ENCODE measurements at regions not wholly inside any gene's neighbourhood (a gene's known extent, or its start where the extent isn't known, plus 50 kb on each side); places are given as distances from the start of the nearest gene placed in this dataset.

DNA sequence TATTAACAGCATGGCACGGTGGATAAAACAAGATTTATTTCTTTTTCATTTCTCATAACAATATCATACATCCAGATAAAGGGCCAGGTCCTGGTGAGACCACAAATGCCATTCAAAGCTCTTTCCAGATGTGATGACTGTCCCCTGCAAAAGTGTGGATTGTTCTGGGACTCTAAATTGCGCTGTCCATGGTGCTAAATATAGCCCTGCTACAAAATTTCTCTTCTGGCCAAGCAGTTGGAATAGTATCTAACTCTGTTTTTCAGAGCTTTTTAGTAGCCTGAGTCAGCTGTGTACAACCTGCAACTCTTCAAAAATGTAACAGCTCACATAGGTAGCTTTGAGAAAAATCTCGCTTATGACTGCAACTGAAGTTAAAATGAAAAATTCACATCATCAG is 115.8 kb downstream of the MANEA start (continued):
- no peak for TF ChIP-seq ZNF383 (CRISPR knock-in tag; IDR thresholded peaks at IDR 0.05; ENCODE audit: borderline replicate concordance)
- TF ChIP-seq, protein P1, sequence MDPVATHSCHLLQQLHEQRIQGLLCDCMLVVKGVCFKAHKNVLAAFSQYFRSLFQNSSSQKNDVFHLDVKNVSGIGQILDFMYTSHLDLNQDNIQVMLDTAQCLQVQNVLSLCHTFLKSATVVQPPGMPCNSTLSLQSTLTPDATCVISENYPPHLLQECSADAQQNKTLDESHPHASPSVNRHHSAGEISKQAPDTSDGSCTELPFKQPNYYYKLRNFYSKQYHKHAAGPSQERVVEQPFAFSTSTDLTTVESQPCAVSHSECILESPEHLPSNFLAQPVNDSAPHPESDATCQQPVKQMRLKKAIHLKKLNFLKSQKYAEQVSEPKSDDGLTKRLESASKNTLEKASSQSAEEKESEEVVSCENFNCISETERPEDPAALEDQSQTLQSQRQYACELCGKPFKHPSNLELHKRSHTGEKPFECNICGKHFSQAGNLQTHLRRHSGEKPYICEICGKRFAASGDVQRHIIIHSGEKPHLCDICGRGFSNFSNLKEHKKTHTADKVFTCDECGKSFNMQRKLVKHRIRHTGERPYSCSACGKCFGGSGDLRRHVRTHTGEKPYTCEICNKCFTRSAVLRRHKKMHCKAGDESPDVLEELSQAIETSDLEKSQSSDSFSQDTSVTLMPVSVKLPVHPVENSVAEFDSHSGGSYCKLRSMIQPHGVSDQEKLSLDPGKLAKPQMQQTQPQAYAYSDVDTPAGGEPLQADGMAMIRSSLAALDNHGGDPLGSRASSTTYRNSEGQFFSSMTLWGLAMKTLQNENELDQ (CRISPR knock-in tag; IDR thresholded peaks at IDR 0.05; ENCODE audit: borderline replicate concordance), result 0 out of 2 replicates have a peak, but pooled peaks have one; percentile 38
- TF ChIP-seq KLF15 (CRISPR knock-in tag; IDR thresholded peaks at IDR 0.05; ENCODE audit: borderline replicate concordance), result no peak
- TF ChIP-seq KDM3A (CRISPR knock-in tag; IDR thresholded peaks at IDR 0.05; ENCODE audit: low read depth), result no peak
- TF ChIP-seq ARHGAP35 (CRISPR knock-in tag; IDR thresholded peaks at IDR 0.05; ENCODE audit: borderline replicate concordance), result no peak
- TF ChIP-seq, protein P2, sequence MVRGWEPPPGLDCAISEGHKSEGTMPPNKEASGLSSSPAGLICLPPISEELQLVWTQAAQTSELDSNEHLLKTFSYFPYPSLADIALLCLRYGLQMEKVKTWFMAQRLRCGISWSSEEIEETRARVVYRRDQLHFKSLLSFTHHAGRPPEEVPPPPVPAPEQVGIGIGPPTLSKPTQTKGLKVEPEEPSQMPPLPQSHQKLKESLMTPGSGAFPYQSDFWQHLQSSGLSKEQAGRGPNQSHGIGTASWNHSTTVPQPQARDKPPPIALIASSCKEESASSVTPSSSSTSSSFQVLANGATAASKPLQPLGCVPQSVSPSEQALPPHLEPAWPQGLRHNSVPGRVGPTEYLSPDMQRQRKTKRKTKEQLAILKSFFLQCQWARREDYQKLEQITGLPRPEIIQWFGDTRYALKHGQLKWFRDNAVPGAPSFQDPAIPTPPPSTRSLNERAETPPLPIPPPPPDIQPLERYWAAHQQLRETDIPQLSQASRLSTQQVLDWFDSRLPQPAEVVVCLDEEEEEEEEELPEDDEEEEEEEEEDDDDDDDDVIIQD (CRISPR knock-in tag; IDR thresholded peaks at IDR 0.05; ENCODE audit: low read depth), result no peak
- TF ChIP-seq NCOA5 (CRISPR knock-in tag; IDR thresholded peaks at IDR 0.05), result no peak
- 0 out of 2 replicates have a peak, but pooled peaks have one; percentile 36 for TF ChIP-seq HMG20B (CRISPR knock-in tag; conservative IDR thresholded peaks at IDR 0.05)
- TF ChIP-seq SATB2 (CRISPR knock-in tag; IDR thresholded peaks at IDR 0.05), result no peak
- TF ChIP-seq, protein P3, sequence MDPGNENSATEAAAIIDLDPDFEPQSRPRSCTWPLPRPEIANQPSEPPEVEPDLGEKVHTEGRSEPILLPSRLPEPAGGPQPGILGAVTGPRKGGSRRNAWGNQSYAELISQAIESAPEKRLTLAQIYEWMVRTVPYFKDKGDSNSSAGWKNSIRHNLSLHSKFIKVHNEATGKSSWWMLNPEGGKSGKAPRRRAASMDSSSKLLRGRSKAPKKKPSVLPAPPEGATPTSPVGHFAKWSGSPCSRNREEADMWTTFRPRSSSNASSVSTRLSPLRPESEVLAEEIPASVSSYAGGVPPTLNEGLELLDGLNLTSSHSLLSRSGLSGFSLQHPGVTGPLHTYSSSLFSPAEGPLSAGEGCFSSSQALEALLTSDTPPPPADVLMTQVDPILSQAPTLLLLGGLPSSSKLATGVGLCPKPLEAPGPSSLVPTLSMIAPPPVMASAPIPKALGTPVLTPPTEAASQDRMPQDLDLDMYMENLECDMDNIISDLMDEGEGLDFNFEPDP (CRISPR knock-in tag; conservative IDR thresholded peaks at IDR 0.05), result no peak
- TF ChIP-seq MAFF (IDR thresholded peaks at IDR 0.05; ENCODE audit: low read depth, low read length), result no peak
- no peak for TF ChIP-seq GTF3A (CRISPR knock-in tag; conservative IDR thresholded peaks at IDR 0.05)
- TF ChIP-seq RFX1 (IDR thresholded peaks at IDR 0.05), result no peak
- TF ChIP-seq CENPT (CRISPR knock-in tag; IDR thresholded peaks at IDR 0.05; ENCODE audit: low read depth), result no peak
- TF ChIP-seq, protein P4, sequence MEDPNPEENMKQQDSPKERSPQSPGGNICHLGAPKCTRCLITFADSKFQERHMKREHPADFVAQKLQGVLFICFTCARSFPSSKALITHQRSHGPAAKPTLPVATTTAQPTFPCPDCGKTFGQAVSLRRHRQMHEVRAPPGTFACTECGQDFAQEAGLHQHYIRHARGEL (CRISPR knock-in tag; IDR thresholded peaks at IDR 0.05), result no peak
- TF ChIP-seq EP300 (IDR thresholded peaks at IDR 0.05; ENCODE audit: low read depth in 2 of 2, low read length in 2 of 2), result no peak
- TF ChIP-seq EP300 (CRISPR knock-in tag; IDR thresholded peaks at IDR 0.05; ENCODE audit: borderline replicate concordance), result no peak
- TF ChIP-seq ZNF607 (CRISPR knock-in tag; IDR thresholded peaks at IDR 0.05; ENCODE audit: borderline replicate concordance), result no peak
- TF ChIP-seq, protein P5, sequence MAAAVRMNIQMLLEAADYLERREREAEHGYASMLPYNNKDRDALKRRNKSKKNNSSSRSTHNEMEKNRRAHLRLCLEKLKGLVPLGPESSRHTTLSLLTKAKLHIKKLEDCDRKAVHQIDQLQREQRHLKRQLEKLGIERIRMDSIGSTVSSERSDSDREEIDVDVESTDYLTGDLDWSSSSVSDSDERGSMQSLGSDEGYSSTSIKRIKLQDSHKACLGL (CRISPR knock-in tag; IDR thresholded peaks at IDR 0.05), result no peak
- 0 out of 2 replicates have a peak, but pooled peaks have one; percentile 18 for TF ChIP-seq MIXL1 (CRISPR knock-in tag; IDR thresholded peaks at IDR 0.05)
- TF ChIP-seq CENPX (CRISPR knock-in tag; IDR thresholded peaks at IDR 0.05), result no peak
- TF ChIP-seq KLF6 (CRISPR knock-in tag; IDR thresholded peaks at IDR 0.05), result 0 out of 2 replicates have a peak, but pooled peaks have one; percentile 70
- TF ChIP-seq ZNF670 (CRISPR knock-in tag; IDR thresholded peaks at IDR 0.05; ENCODE audit: borderline replicate concordance), result no peak
- TF ChIP-seq ERF (CRISPR knock-in tag; IDR thresholded peaks at IDR 0.05), result peak; percentile 46; the same call in 1 of the 2 replicates
- no peak for TF ChIP-seq MEIS1 (CRISPR knock-in tag; IDR thresholded peaks at IDR 0.05; ENCODE audit: borderline replicate concordance)

Data from HepG2 (cell line).